ENCODE measurements at regions not wholly inside any gene's neighbourhood (a gene's known extent, or its start where the extent isn't known, plus 50 kb on each side); places are given as distances from the start of the nearest gene placed in this dataset.

DNA sequence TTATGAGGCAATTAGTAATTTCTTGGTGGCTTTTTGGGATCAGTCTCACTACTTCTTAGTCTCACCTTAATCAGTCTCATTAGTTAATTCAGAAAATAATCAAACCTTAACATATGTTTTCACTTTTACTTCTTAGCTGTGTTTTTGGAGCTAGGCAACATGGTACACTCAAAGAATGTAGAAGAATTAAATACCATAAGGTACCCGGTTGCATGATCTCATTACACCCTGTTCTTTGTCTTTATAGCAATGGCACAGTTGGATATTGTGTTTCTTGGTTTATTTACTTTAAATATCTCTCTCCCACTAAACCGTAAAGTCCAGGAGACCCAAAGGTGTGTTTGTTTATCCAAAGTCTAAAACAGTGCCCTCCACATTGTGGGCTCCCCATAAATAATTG is 132.3 kb downstream of the TNFSF18 start:
- no peak for TF ChIP-seq EZH2 (IDR thresholded peaks at IDR 0.05; ENCODE audit: low read length)
- TF ChIP-seq, protein P1, sequence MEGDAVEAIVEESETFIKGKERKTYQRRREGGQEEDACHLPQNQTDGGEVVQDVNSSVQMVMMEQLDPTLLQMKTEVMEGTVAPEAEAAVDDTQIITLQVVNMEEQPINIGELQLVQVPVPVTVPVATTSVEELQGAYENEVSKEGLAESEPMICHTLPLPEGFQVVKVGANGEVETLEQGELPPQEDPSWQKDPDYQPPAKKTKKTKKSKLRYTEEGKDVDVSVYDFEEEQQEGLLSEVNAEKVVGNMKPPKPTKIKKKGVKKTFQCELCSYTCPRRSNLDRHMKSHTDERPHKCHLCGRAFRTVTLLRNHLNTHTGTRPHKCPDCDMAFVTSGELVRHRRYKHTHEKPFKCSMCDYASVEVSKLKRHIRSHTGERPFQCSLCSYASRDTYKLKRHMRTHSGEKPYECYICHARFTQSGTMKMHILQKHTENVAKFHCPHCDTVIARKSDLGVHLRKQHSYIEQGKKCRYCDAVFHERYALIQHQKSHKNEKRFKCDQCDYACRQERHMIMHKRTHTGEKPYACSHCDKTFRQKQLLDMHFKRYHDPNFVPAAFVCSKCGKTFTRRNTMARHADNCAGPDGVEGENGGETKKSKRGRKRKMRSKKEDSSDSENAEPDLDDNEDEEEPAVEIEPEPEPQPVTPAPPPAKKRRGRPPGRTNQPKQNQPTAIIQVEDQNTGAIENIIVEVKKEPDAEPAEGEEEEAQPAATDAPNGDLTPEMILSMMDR (optimal IDR thresholded peaks at IDR 0.05 in 1 of 3, IDR thresholded peaks at IDR 0.05 in 1 of 3, conservative IDR thresholded peaks at IDR 0.05 in 1 of 3; ENCODE audit: extremely low read depth in 1 of 3, insufficient read depth in 2 of 3, low read length in 3 of 3): no peak
- Histone ChIP-seq H3K4me2 (ENCODE audit: control insufficient read depth, extremely low read depth, insufficient read depth, low read depth, low read length) (peak overlapping the region; percentile 83), H3K4me1 (ENCODE audit: control insufficient read depth, extremely low read depth, insufficient read depth, low read length) (peaks cover 44% of the 10 kb centered on the region), H3K4me3 (ENCODE audit: control insufficient read depth in 2 of 3, extremely low read depth in 1 of 3, insufficient read depth in 2 of 3, low read depth in 1 of 3, low read length in 3 of 3) (no peak overlapping the region), H4K20me1 (ENCODE audit: control insufficient read depth, extremely low read depth, insufficient read depth, low read length) (no peaks in the 10 kb centered on the region), H3K36me3 (ENCODE audit: control insufficient read depth in 2 of 2, extremely low read depth in 1 of 2, insufficient read depth in 2 of 2, low read length in 2 of 2) (no peaks in the 10 kb centered on the region), H3K9me1 (ENCODE audit: control insufficient read depth, extremely low read depth, insufficient read depth, low read length) (no peaks in the 10 kb centered on the region), H3K9ac (ENCODE audit: control insufficient read depth, extremely low read depth, insufficient read depth, low read length) (no peak overlapping the region), H3K9me3 (ENCODE audit: control insufficient read depth, low read depth, low read length) (peaks cover under 1% of the 10 kb centered on the region), H3K79me2 (ENCODE audit: control insufficient read depth, insufficient read depth, low read length) (no peaks in the 10 kb centered on the region), H3K27me3 (ENCODE audit: control insufficient read depth, extremely low read depth, insufficient read depth, low read length) (no peaks in the 10 kb centered on the region), H2AFZ (ENCODE audit: control insufficient read depth, low read length) (no peak overlapping the region), H3K27ac (ENCODE audit: control insufficient read depth, insufficient read depth, low read length) (peak overlapping the region; percentile 42)
- DNase-seq (ENCODE audit: low read depth, low spot score) (no peak), FAIRE-seq (no peak)
- dilution Hi-C loops (cut with MboI; ENCODE audit: extremely low pct_ligation_motif_present, low sequenced_read_pairs): no loop called here

DNA sequence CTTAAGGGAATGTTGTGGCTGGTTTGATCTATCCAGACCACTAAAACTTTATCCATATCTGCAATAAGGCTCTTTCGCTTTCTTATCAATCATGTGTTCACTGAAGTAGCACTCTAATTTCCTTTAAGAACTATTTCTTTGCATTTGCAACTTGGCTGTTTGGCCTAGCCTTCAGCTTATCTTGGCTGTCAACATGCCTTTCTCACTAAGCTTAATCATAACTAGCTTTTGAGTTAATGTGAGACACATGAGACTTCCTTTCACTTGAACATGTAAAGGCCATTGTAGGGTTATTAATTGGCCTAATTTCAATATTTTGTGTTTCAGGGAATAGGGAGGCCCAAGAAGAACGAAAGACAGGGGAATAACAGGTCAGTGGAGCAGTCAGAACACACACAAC is 124.7 kb downstream of the TNFSF18 start:
- Histone ChIP-seq H3K36me3 (ENCODE audit: control insufficient read depth in 2 of 2, extremely low read depth in 1 of 2, insufficient read depth in 2 of 2, low read length in 2 of 2) (no peaks in the 10 kb centered on the region), H3K9me3 (ENCODE audit: control insufficient read depth, low read depth, low read length) (no peaks in the 10 kb centered on the region), H3K4me1 (ENCODE audit: control insufficient read depth, extremely low read depth, insufficient read depth, low read length) (peaks cover 33% of the 10 kb centered on the region), H3K9me1 (ENCODE audit: control insufficient read depth, extremely low read depth, insufficient read depth, low read length) (no peaks in the 10 kb centered on the region), H3K27ac (ENCODE audit: control insufficient read depth, insufficient read depth, low read length) (no peak overlapping the region), H3K4me3 (ENCODE audit: control insufficient read depth in 2 of 3, extremely low read depth in 1 of 3, insufficient read depth in 2 of 3, low read depth in 1 of 3, low read length in 3 of 3) (no peak overlapping the region), H2AFZ (ENCODE audit: control insufficient read depth, low read length) (no peak overlapping the region), H3K9ac (ENCODE audit: control insufficient read depth, extremely low read depth, insufficient read depth, low read length) (no peak overlapping the region), H3K4me2 (ENCODE audit: control insufficient read depth, extremely low read depth, insufficient read depth, low read depth, low read length) (no peak overlapping the region), H3K27me3 (ENCODE audit: control insufficient read depth, extremely low read depth, insufficient read depth, low read length) (no peaks in the 10 kb centered on the region), H3K79me2 (ENCODE audit: control insufficient read depth, insufficient read depth, low read length) (no peaks in the 10 kb centered on the region), H4K20me1 (ENCODE audit: control insufficient read depth, extremely low read depth, insufficient read depth, low read length) (no peaks in the 10 kb centered on the region)
- no peak for FAIRE-seq
- no peak for DNase-seq (ENCODE audit: low read depth, low spot score)
- TF ChIP-seq, protein P1 (optimal IDR thresholded peaks at IDR 0.05 in 1 of 3, IDR thresholded peaks at IDR 0.05 in 1 of 3, conservative IDR thresholded peaks at IDR 0.05 in 1 of 3; ENCODE audit: extremely low read depth in 1 of 3, insufficient read depth in 2 of 3, low read length in 3 of 3): no peak
- TF ChIP-seq EZH2 (IDR thresholded peaks at IDR 0.05; ENCODE audit: low read length): no peak
- dilution Hi-C loops (cut with MboI; ENCODE audit: extremely low pct_ligation_motif_present, low sequenced_read_pairs): no loop called here
